ENCODE measurements at regions not wholly inside any gene's neighbourhood (a gene's known extent, or its start where the extent isn't known, plus 50 kb on each side); places are given as distances from the start of the nearest gene placed in this dataset.
"Not testable (repeated sequence)": the region's sequence is repeated elsewhere in the genome, so short reads cannot be mapped to it uniquely, and the experiment has no call there.

- peak in 1 of 5 experiments; percentile 25 for DNase-seq
Observed at GRCh38 chr1:41980827-41981653, 62.3 kb upstream of the HIVEP3 start.

DNA sequence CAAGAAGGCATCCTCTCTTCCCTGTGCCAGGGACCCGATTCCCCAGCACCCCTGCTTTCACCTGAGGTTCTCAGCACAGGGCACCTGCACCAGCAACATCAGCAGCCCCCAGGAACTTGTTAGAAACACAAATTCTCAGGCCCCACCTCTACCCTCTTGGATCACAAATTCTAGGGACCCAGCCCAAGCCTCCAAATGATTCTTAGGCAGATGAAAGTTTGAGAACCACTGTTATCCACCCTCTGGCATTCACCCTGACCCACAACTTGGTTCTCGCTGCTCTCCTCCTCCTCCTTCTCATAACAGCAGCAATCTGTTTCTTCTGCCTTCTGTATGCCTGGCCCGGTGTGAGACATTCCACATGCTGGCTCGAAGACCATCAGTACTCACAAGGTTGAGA lies 60.3 kb upstream of the HIVEP3 start:
- DNase-seq, result no peak

DNA sequence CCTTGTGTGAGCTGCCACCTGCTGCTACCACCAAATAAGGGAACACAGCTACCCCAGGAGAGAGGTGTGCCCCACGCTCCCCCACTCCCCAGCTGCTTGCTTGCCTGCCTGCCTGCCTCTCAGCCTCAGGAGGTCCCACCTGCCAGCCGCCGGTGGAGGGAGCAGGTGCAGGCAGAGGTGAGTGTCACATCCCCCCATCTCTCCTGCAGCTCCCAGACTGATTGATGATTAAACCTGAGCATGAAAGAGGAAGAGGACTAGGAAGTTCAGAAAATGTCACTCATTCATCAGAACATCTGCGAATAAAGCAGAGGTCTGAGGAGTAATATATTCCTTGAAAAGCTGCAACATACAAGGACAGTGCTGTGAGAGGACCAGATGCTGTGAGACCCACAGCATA lies 58.6 kb upstream of the HIVEP3 start:
- no peak for DNase-seq

- DNase-seq, result no peak
Observed at GRCh38 chr1:41976671-41977070, 57.9 kb upstream of the HIVEP3 start.

- no peak for DNase-seq
Observed at GRCh38 chr1:41975850-41976569, 57.3 kb upstream of the HIVEP3 start.

GRCh38 chr1:41975121-41975520 lies 56.4 kb upstream of the HIVEP3 start:
- DNase-seq, result no peak

- DNase-seq, result not testable (repeated sequence)
Observed at GRCh38 chr1:41968557-41968956, 49.8 kb upstream of the HIVEP3 start.
